ENCODE measurements at regions not wholly inside any gene's neighbourhood (a gene's known extent, or its start where the extent isn't known, plus 50 kb on each side); places are given as distances from the start of the nearest gene placed in this dataset.

- DNase-seq (ENCODE audit: low read depth in 1 of 2, low spot score in 2 of 2): no peak
- H2BK20ac ChIP-seq (ENCODE audit: low read length): no peak overlapping the region
Measured at GRCh38 chr6:67362976-67363375, 1272.1 kb upstream of the ADGRB3 start.

More at GRCh38 chr6:67362976-67363375, 1272.1 kb upstream of the ADGRB3 start:
- H4K8ac ChIP-seq (ENCODE audit: extremely low read depth, insufficient read depth, low read length): no peak overlapping the region
- no peak for FAIRE-seq
- ChIA-PET CTCF (ENCODE audit: partially characterized antibody) (interaction anchor here (1.1 kb wide), 1 partner anchor 9 kb away, joined by 3 read pairs; no protein-coding TSS in a partner anchor), POLR2A (ENCODE audit: partially characterized antibody) (no interaction called here)
- no peak overlapping the region for H3K4me2 ChIP-seq (ENCODE audit: insufficient read depth in 1 of 2, low read depth in 2 of 2, low read length in 2 of 2)
- H3K18ac ChIP-seq (ENCODE audit: extremely low read depth, low read length): no peak overlapping the region
- H3K79me1 ChIP-seq (ENCODE audit: low read depth, low read length): no peaks in the 10 kb centered on the region
- H4K91ac ChIP-seq (replicated peaks; ENCODE audit: insufficient read length, low read length): no peak overlapping the region
- no peak overlapping the region for H3K27ac ChIP-seq (ENCODE audit: low read depth, low read length)
- H3K4ac ChIP-seq (replicated peaks; ENCODE audit: insufficient read length, low read depth, low read length): no peak overlapping the region
- H3K56ac ChIP-seq (replicated peaks; ENCODE audit: insufficient read length, low read depth, low read length): no peak overlapping the region
- TF ChIP-seq EZH2 (IDR thresholded peaks at IDR 0.05; ENCODE audit: low read depth, low read length, severe bottlenecking) (no peak), TAF7 (optimal IDR thresholded peaks at IDR 0.05; ENCODE audit: borderline replicate concordance, low read depth, low read length) (no peak), ZNF274 (IDR thresholded peaks at IDR 0.05; ENCODE audit: borderline replicate concordance, extremely low read depth, low read length) (no peak), ATF3 (IDR thresholded peaks at IDR 0.05; ENCODE audit: insufficient read depth, low read depth, low read length) (no peak)
- H3K23me2 ChIP-seq (ENCODE audit: low read depth, low read length): no peaks in the 10 kb centered on the region
- no peak overlapping the region for H4K5ac ChIP-seq (ENCODE audit: insufficient read length, low read depth, low read length)
- H3K79me2 ChIP-seq (ENCODE audit: control insufficient read depth in 1 of 2, insufficient read depth in 2 of 2, low read length in 2 of 2): no peaks in the 10 kb centered on the region
- H3K4me1 ChIP-seq (replicated peaks in 1 of 4; ENCODE audit: control insufficient read depth in 3 of 4, insufficient read depth in 4 of 4, low read length in 3 of 4): no peaks in the 10 kb centered on the region
- H3K14ac ChIP-seq (ENCODE audit: insufficient read length): no peak overlapping the region
- H2AK5ac ChIP-seq (ENCODE audit: low read depth, low read length): no peak overlapping the region
- H2BK12ac ChIP-seq (ENCODE audit: low read depth, low read length): no peak overlapping the region
- 95% methylated on average over 5 of the region's 5 CpGs; no CpG with 5 or more reads in 1 of the 2 experiments for WGBS, 2 experiments (ENCODE audit: extremely low coverage in 1 of 2, insufficient coverage in 1 of 2, insufficient read length in 1 of 2, insufficient replicate concordance in 2 of 2, low coverage in 1 of 2, low lambda C conversion rate in 2 of 2, missing lambda C conversion rate in 1 of 2)
- no peak overlapping the region for H2BK120ac ChIP-seq (replicated peaks; ENCODE audit: low read depth, low read length)
- no peak overlapping the region for H2BK15ac ChIP-seq (ENCODE audit: low read length)
- H4K20me1 ChIP-seq (replicated peaks in 1 of 2; ENCODE audit: control insufficient read depth in 1 of 2, insufficient read depth in 2 of 2, low read length in 2 of 2): no peaks in the 10 kb centered on the region
- H3K27me3 ChIP-seq (replicated peaks in 1 of 4; ENCODE audit: control insufficient read depth in 3 of 4, extremely low read depth in 1 of 4, insufficient read depth in 3 of 4, low read length in 3 of 4): no peaks in the 10 kb centered on the region
- no peaks in the 10 kb centered on the region for H3K9me3 ChIP-seq (ENCODE audit: insufficient read depth in 2 of 2, low read depth in 1 of 2, low read length in 1 of 2)
- H3K4me3 ChIP-seq (ENCODE audit: extremely low read depth in 1 of 4, insufficient read depth in 2 of 4, low read depth in 3 of 4, low read length in 4 of 4): no peak overlapping the region
- H2AFZ ChIP-seq (ENCODE audit: low read length): no peak overlapping the region
- H3K23ac ChIP-seq (ENCODE audit: insufficient read length): no peak overlapping the region
- H2BK5ac ChIP-seq (ENCODE audit: low read depth, low read length): no peak overlapping the region
- no peaks in the 10 kb centered on the region for H3K36me3 ChIP-seq (ENCODE audit: control insufficient read depth in 2 of 4, insufficient read depth in 4 of 4, low read length in 3 of 4)
- H3K9ac ChIP-seq (replicated peaks in 1 of 4; ENCODE audit: extremely low read depth in 1 of 4, low read depth in 3 of 4, low read length in 3 of 4): no peak overlapping the region

All from H1 (cell line).